Stimulated activated CD8-positive, alpha-beta memory T cell treated with anti-CD3 and anti-CD28 coated beads, Interleukin-4, amount 100 ng/mL, for 48 hours (primary cell): ENCODE measurements at regions not wholly inside any gene's neighbourhood (a gene's known extent, or its start where the extent isn't known, plus 50 kb on each side); places are given as distances from the start of the nearest gene placed in this dataset.
"Not testable (repeated sequence)": the region's sequence is repeated elsewhere in the genome, so short reads cannot be mapped to it uniquely, and the experiment has no call there.

ENCODE experiments used
- DNase-seq: peaks from one replicate; pipeline ENCODE4 v3.0.0-alpha.2; 2020

DNA sequence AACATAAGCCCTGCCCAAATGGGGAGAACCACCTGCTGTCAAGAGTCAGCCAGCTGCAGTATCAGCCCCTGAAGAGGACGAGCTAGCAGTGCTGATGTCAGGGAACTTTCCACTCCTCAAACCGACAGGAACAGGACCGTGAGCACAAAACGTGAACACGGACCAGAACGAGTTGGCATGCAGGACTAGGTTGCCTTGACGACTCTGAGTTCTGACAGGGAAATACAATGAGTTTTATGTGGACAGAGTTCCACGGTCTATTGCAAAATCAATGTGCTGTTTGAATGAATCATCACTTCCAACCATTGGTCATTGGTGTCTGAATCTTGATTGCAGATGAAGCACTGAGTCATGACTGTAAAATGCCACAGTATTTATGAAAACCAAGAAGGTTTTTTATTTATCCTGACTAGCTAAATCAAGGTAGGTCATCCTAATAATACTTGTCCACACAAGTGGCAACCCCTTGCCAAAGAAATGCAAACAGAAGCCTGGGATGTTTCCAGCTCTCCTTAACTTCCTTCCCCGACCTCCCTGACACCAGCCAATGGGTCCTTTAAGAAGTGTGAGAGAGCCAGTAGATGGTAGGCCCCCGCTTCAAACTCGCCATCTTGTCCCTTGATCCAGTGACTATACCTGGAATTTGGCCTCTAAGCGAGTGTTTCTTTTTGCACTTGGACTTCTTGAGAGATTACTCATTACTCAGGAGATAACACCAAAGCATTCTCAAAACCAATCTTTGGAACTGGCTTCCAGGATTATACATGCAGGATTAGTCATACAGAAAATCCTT lies 119.6 kb downstream of the ASB7 start:
- no peak for DNase-seq

DNA sequence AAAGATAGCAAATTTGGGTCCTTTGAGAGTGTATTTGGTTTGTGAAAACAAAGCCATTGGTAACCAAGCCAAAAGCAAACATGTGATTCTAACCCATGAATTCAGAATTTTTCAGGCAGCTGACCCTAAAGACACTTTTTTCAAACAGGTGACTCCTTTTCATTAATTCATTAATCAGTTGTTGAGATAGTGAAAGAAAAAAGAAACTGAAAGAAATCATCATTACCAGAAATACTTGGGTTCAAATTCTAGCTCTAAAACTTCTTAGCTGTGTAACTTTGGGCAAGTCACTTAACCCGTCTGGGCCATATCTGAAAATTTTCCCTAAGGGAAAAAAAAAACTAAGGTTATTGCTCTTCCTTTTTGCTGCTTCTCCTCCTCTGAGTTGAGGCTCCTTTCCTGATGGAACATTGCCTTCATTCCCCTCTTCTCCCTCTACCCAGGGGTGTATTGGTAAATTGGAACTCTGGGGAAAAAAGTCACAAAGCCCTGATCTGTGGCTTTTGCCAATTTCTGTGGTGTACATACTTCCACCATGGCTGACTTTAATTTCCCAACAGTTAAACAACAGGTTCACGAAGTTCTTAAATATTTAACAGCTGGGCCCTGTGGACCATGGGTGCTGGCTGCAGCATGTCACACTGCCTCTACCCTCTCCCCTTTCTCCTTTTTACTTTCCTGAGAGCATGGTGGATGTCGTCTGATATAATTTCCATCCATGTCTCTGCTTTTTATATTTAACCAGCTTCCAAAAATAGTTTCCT lies 120.3 kb downstream of the ASB7 start:
- no peak for DNase-seq

DNA sequence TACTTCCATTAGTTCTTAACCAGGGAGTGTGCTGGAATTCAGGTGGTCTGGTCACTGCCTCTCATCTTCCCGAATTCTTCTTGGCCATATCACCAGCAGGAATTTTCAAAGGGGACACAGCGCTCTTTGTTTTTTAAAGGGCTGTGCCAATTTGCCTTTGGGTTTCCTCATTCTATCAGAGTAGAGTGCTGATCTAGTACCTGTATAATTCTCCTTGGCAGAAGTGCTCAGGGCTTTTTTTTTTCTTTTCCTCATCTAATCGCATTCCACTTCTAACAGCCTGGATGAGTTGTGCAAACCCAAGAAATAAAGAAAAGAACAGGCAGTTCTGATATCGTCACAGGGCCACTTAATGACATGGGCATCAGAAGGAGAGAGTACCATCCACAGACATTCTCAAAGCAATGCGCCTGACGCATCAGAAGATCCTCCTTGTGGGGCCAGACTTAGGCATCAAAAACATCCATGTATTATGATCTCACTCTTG lies 121.0 kb downstream of the ASB7 start:
- no peak for DNase-seq

DNA sequence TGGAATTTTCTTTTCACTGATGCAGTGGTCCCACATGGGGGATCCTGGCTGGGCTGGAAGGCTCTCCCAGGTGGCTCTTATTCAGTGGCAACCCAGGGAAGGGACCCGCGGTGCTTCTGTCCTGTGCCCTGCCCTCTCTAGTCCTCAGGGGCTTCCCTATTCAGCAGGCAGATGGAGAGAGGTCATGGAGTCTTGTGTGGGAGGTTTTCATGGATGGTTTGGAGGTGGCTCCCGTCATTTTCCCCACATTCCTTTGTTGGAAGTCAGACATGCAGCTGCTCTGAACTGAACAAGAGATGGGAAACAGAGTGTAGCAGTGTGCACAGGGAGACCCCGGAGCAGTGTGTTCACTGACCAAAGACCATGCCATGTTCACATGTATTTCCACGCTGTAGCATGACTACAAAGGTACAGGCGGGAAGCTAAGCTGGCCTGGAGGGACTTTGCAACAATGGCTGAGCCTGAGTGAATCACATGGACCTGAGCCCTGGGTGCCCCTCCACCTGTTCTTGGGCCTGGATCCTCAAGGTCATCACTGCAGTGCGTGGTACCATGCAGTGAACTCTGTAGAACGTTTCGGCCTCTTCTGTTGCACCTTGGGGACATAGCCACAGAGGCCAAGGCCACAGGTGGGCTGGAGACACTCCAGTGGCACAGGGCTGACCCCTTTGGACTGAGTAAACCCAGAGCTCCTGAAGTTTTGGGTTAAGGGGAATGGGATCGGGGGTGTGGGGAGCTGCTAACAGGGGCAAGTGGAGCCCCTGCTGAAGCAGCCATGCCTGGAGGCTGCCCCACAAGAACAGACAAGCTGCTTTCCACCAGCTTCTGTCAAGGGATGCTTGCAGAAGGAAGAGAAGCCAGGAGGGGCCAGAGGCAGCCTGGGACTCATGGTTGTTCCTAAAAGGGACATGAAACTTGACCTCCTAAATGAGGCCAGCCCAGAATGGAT lies 123.0 kb downstream of the ASB7 start:
- no peak for DNase-seq

DNA sequence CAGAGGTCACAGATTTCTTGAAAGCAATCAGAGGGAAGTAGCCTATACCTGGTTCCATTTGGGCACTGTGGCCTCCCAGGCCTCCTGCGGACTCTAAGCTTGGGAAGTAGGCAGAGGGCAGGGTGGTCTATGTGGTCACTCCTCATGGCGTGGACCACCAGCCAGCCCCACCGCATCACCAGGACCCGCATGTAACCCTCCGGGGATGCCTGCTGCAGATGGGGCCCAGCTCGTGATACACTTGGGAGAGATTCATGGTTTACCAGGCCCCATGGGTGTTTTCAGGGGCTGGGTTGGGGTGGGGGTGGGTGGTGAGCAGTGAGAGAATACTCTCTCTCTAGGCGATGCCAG lies 123.7 kb downstream of the ASB7 start:
- no peak for DNase-seq

DNA sequence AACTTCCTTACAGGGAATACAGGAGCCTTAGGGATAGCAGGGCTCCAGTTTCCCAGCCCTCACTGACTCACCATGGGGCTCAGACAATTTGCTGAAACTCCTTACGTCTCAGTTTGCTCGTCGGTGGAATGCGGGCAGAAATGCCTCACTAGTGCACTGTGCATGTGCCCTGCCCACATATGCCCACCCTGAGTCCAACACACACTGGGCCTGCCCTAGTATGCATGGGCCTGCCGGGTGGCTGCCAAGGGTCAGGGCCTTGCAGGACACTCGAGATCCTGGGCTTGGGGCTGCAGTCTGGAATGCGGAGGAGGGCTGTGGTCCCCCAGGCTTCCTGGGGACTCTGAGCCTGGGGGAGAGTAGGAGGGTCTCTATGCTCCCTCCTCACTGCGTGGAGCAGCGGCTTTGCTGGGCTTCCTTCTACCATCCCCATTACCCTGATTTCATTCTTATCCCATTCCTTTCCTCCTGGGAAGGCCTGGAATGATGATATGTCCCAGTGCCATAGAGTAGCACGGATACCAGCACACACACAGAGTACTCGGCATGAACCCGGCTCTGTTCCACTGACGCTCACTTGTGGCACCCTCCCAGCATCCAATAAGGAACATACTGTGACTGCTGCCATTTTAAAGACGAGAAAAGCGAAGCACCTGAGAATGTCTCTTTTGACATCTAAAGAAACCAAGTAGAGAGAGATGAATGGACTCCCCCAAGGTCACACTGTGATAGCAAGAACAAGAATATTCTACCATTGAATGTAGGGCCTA lies 124.2 kb downstream of the ASB7 start:
- DNase-seq, result no peak

DNA sequence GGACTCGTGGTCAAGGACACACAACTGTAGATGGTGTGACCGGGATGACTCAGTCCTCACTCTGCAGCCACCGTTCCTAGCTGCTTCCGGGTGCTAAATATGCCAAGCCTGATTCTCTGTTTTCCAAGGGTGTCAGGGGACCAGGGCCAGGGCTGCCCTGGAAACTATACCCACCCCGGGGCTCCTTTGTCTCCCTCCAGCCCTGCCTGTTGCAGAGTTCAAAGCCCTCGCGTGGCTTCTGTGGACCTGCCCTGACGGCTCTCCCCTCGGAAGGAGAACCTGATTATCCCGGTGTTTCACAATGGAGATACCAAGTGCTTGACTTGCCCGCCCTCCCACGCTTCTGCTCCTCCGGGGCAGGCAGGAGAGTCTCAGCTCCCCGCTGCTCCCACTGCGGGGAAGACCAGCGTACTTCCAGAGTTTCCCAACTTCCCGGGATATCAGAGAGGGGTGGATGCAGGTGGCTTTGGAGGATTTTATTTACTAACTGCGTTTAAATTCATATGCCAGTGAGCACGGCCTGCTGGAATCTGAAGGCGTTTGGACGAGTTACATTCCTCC lies 125.0 kb downstream of the ASB7 start:
- no peak for DNase-seq

DNA sequence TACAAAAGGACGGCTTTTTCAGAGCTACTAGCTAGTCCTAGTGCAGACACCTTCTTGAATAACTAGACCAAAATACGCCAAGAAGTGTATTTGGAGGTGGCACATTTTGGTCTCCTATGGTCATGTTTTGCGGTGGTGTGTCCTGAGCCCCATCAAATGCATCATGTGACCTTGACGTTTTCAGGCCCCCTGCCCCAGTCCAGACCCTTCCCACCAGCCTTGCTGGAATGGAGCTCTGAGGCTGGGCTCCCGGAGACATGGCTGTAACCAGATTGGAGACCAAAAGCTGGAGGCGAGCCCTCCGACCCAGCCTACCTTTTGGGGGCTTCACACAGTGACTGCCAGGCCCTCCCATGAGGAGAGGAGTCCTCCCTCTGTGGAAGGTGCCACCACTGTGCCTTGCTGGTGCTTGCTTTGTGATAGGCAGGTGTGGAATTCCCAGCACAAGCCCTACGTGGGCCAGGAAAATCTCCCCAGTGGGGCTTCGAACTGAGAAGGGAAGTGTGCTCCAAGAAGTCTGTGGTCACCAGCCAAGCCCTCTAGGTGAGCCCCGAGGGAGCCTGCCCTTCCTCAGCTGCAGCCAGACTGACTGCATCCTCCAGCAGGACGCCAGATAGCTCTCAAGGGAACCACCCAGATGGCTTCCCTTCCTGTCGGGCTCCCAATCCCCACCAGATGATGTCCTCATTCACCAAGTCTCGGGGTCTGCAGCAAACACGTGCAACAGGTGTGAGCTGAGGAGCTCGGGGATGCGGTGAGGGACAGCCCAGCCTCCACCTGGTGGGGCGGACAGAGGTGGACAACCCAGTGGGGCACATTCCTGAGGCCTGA lies 126.2 kb downstream of the ASB7 start:
- no peak for DNase-seq

DNA sequence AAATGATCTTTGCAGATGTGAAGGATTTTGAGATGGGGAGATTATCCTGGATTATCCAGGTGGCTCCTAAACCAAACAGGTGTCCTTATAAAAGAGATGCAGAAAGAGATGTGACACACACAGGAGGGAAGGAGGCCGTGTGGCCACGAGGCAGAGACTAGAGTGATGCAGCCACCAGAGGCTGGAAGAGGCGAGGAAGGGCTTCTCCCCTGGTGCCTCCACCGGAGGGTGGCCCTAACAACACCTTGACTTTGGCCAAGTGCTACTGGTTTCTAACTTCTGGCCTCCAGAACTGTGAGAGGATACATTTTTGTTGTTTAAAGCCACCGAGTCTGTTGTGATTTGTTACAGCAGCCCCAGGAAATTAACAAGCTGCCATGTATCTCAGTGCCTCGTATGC lies 127.1 kb downstream of the ASB7 start:
- DNase-seq, result no peak

DNA sequence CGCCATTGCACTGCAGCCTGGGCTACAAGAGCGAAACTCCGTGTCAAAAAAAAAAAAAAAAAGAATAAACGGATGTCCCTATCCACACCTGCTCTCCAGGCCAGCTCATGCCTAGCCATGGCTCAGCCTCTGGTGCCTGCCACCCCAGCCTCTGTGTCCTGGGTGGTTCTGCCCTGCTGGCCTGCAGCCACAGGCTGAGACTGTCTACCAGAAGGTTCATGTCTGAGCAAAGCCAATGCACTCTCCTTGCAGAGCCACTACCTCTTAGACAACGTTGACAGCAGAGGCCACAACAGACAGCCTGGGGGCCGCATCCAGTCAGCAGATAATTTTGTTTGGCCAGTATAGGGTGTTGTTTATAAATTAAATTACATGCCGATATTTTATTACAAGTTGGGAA lies 127.7 kb downstream of the ASB7 start:
- DNase-seq, result no peak

DNA sequence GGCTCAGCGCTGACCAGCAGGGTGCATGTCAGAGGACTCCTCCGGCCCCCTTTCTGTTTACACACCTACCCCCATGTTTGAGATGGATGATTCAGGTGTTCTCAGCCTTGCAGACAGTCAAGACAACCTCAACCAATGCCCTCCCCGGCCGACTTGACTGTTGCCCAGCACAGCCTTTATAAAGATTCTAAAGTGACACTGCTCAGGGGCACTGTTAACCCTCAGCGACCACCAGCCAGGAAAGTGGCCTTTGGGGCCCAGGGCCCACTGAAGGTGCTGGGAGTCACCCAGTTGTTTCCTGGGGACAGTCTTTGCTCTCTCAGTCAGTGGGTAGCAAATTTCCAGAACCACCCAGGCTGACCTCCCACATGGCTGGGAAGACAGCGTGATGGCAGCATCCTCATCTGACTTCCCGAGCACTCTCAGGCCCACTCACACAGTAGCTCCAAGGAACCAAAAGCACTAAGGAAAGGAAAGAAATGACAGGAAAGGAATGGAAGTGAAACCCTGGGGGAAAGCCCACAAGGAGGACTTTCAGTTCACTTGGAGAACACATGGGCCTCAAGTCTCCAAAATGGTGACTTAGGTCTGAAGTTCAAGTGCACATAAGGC lies 128.4 kb downstream of the ASB7 start:
- DNase-seq, result no peak

DNA sequence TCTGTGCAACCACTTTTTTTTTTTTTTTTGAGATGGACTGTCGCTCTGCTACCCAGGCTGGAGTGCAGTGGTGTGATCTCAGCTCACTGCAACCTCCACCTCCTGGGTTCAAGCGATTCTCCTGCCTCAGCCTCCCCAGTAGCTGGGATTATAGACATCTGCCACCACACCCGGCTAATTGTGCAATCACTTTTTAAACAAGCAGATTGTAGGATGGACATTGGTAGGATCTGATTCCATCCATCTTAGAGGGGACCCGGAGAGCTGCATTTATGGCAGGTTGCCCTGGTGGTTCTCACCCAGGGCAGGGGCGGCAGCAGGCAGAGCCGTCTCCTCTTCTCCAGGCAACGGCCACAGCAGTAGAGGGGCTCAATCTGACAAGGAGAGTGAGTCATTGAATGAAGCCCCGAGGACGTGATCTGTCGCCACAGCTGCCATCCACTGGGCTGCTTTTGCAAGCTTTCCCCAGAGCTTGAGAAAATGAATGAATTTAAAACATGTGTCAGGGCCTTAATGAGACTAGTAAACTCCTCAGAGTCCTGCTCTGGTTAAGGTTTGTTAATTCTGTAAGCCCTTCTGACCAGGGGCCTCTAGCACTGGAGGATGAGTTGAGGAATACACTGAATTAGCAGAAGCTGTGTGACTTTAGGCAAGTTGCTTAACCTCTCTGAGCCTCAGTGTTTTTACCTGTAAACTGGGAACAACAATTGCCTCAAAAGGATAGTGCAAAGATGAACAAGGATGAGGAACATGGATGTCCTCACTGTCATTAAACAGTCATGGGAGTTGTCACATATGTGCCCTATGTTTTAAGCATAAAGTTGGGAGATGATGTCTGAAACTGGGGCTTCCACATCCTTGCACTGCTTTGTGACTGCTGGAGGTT lies 129.1 kb downstream of the ASB7 start:
- DNase-seq, result no peak

DNA sequence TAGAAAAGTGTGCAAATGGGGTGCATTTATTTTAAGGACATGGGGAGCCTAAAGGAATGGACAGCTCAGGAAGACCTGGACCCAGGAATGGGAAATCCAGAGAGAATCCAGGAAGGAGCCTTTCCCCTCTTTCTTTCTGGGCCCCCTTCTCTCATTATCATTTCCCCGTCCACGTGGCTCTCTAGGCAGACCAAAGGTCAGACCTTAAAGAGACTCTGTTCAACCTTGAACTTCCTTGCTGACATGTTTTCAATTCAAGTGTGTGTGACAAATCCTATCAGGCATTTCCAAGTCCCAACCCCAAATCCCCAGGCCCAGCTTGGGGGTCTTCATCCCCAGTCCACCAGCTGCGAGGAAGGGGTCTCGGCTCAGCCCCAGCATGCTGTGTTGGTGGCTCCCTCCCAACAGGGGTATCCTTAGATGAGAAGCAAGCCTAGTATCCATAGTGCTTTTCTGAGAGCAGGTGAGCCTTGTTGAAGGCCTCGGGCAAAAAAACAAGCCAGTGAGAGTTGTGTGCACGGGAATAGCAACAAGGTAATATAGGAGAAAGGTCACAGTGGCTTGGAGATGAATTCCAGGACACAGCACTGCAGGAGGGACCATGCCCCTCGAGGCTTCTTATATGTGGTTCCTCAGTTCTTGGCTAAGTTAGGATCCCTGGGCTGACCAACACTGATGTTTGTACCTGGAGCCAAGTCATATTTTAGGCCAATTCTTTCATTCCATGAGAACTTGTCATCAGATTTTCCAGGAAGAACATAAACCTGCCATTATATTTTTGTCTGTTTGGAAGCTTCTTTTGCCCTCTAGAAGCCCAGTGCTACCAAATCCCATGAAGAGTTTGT lies 130.0 kb downstream of the ASB7 start:
- DNase-seq, result no peak

DNA sequence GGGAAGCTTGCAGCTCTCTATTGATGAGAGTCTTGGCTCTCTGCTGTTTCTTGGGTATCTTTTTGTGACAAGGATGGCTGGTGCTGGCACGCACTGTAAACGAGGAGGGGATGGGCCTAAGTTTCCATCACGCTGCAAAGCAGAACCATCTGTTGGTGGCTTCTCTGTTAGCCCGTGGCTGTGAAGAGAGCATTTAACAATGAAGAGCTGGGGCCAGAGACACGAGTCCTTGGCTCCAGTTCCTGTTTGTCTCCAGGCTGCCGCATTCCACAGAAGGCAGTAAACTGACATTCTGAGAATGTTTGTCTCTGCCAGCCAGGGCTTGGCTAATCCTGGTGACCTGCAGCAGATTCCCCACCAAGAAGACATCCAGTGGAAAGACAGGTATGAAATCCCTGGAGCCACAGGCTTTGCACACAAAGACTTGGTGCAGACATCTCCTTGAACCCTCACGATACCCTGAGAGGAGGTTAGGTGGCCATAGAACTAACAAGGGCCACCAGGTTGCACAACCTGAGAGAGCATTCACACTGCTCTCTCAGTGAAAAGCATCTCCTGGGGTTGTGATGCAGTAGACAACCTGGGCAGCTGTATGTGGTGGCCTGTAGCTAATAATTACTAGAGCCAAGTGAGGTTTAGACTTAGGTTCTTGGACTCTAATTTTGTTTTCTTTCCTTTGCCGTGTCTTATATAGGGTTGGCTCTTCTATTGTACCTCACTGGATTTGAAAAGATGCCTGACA lies 130.9 kb downstream of the ASB7 start:
- DNase-seq, result no peak

DNA sequence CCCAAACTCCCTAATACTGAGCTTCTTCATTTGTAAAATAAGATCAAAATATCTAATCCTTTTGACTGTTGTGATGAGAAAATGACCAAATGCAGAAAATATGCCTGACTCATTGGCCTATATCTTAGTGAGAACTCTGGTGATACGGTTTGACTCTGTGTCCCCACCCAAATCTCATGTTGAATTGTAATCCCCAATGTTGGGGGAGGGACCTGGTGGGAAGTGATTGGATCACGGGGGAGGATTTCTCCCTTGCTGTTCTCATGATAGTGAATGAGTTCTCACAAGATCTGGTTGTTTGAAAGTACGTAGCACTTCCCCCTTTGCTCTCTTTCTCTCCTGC lies 131.4 kb downstream of the ASB7 start:
- not testable (repeated sequence) for DNase-seq

DNA sequence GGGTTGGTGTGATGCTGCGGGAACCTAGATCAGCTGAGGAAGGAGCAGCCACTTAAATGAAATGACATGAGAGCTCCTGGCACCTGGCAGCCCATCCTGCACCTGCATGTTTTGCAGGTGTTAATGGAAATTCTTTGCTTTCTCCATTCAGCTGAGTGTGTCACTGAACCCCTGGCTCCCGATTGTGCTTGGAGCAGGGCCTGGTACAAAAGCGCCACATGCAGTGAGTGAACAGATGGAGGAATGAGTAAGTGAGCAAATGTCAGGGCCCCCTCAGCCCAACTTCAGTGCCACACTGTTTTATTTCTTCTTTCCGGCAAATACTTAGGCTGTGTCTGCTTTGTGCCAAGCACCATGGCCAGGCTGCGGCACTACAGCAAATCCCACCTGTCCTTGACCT lies 132.2 kb downstream of the ASB7 start:
- no peak for DNase-seq

DNA sequence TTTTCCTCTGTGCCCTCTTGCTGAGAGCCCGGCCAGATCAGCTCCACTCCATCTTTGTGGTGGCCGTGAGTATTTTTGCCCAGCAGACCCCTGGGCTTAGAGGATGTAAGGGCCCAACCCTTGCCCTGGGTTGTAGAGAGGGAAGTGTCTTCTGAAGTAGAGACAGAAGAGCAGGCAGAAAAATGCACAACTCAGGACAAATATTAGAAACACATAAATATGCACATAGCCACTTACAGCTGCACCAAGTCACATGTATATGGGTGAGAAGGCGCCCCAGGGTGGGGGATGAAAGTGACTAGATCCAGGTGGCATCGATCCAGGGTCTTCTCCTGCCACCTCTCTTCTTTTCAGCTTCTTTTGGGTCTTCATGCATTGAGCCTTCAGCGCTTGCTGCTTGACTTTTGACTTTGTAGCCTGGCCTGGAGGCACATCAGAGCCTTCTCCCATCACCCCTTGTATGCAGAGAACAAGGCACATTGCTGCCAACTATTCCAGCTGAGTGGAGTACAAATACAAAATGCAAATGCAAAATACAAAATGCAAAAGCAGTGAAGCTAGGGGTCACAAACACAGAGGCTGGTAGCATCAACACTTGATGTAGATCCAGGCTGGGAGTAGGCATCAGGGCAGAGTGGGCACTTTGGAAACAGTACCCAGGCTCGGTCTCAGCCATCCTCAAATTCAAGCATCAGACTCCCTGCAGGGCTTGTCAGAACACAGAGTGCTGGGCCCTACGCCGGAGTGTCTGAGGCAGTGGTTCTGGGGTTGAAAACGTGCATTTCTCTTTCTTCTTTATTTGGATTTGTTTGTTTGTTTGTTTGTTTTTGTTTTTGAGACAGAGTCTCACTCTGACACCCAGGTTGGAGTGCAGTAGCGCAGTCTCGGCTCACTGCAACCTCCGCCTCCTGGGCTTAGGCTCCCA lies 133.0 kb downstream of the ASB7 start:
- no peak for DNase-seq
